H1 (cell line): ENCODE measurements at regions not wholly inside any gene's neighbourhood (a gene's known extent, or its start where the extent isn't known, plus 50 kb on each side); places are given as distances from the start of the nearest gene placed in this dataset.
A peak's percentile ranks its signal among the peaks of the same experiment; 100 is the strongest.

Experiments
- CTCF ChIA-PET: fragments of 300-600 bp; sonication (Branson Sonifier 250); formaldehyde crosslinking; loops from one replicate; lab custom pipeline; 2021; ENCODE audit not compliant: partially characterized antibody; lab: Charles Lee
- POLR2A ChIA-PET: fragments of 300-600 bp; sonication (Branson Sonifier 250); formaldehyde crosslinking; loops from one replicate; lab custom pipeline; 2021; ENCODE audit warnings: inconsistent platforms; ENCODE audit not compliant: partially characterized antibody; lab: Charles Lee
- DNase-seq, 2 experiments: peaks; one replicate each; pipeline versions ENCODE4 v3.0.0 to v3.0.0-alpha.2; 2010 to 2022; ENCODE audit warnings: low spot score in 2 of 2, low read depth in 1 of 2, mixed read lengths in 1 of 2
- FAIRE-seq: peaks from 2 replicates; lab custom pipeline; 2011; peaks lifted over from hg19 to GRCh38; lab: Jason Lieb, UNC
- H2AFZ ChIP-seq: 2 replicates; pipeline ENCODE4 v1.8.1; 2012; ENCODE audit warnings: low read length, inconsistent platforms
- H2AK5ac ChIP-seq: 2 replicates; pipeline ENCODE4 v1.6.1; 2013; ENCODE audit warnings: low read depth, low read length
- H2BK120ac ChIP-seq: replicated peaks from 2 replicates; pipeline ENCODE3; 2013; ENCODE audit warnings: low read depth, low read length, inconsistent platforms
- H2BK12ac ChIP-seq: 2 replicates; pipeline ENCODE4 v1.6.1; 2013; ENCODE audit warnings: low read depth, low read length
- H2BK15ac ChIP-seq: 2 replicates; pipeline ENCODE4 v1.6.1; 2013; ENCODE audit warnings: low read length
- H2BK20ac ChIP-seq: 2 replicates; pipeline ENCODE4 v1.6.1; 2013; ENCODE audit warnings: low read length
- H2BK5ac ChIP-seq: 2 replicates; pipeline ENCODE4 v1.6.1; 2013; ENCODE audit warnings: low read depth, low read length
- H3K14ac ChIP-seq: 2 replicates; pipeline ENCODE4 v1.6.1; 2013; ENCODE audit warnings: inconsistent platforms; ENCODE audit not compliant: insufficient read length
- H3K18ac ChIP-seq: 2 replicates; pipeline ENCODE4 v1.6.1; 2013; ENCODE audit warnings: low read length; ENCODE audit errors: extremely low read depth
- H3K23ac ChIP-seq: 2 replicates; pipeline ENCODE4 v1.6.1; 2013; ENCODE audit warnings: inconsistent platforms; ENCODE audit not compliant: insufficient read length
- H3K23me2 ChIP-seq: 2 replicates; pipeline ENCODE4 v1.6.1; 2013; ENCODE audit warnings: low read depth, low read length
- H3K27ac ChIP-seq: 2 replicates; pipeline ENCODE4 v1.6.1; 2011; ENCODE audit warnings: low read depth, low read length, inconsistent platforms
- H3K27me3 ChIP-seq, 4 experiments: replicated peaks in 1 of 4; 1 replicate in 1 of 4; 2 replicates in 3 of 4; pipeline versions ENCODE4 v1.6.1 to v1.8.1; 2011 to 2013; ENCODE audit warnings: low read length in 3 of 4, mild to moderate bottlenecking in 3 of 4, inconsistent platforms in 2 of 4, mixed read lengths in 2 of 4, moderate library complexity in 1 of 4; ENCODE audit not compliant: control insufficient read depth in 3 of 4, insufficient read depth in 3 of 4; ENCODE audit errors: extremely low read depth in 1 of 4
- H3K36me3 ChIP-seq, 4 experiments: 2 replicates each; pipeline versions ENCODE4 v1.6.1 to v1.8.1; 2011 to 2013; ENCODE audit warnings: mild to moderate bottlenecking in 4 of 4, low read length in 3 of 4, moderate library complexity in 2 of 4, control low read depth in 1 of 4, inconsistent platforms in 1 of 4; ENCODE audit not compliant: insufficient read depth in 4 of 4, control insufficient read depth in 2 of 4
- H3K4ac ChIP-seq: replicated peaks from 2 replicates; pipeline ENCODE3; 2013; ENCODE audit warnings: low read length, low read depth, mixed read lengths, inconsistent platforms; ENCODE audit not compliant: insufficient read length
- H3K4me1 ChIP-seq, 4 experiments: replicated peaks in 1 of 4; 1 replicate in 1 of 4; 2 replicates in 3 of 4; pipeline versions ENCODE4 v1.6.1 to v1.8.1; 2011 to 2013; ENCODE audit warnings: low read length in 3 of 4, inconsistent platforms in 2 of 4, mixed read lengths in 1 of 4; ENCODE audit not compliant: insufficient read depth in 4 of 4, control insufficient read depth in 3 of 4
- H3K4me2 ChIP-seq, 2 experiments: 2 replicates each; pipeline versions ENCODE4 v1.6.1 to v1.8.1; 2011 to 2013; ENCODE audit warnings: low read depth in 2 of 2, low read length in 2 of 2, control low read depth in 1 of 2, inconsistent platforms in 1 of 2, mild to moderate bottlenecking in 1 of 2; ENCODE audit not compliant: insufficient read depth in 1 of 2
- H3K4me3 ChIP-seq, 4 experiments: fragments of 200-600, 300-600 bp in 1 of 4; sonication (generic), shearing (Covaris generic), sonication (Bioruptor Twin) in 1 of 4; 2 replicates each; pipeline versions ENCODE4 v1.5.1 to v1.8.1; 2011 to 2016; ENCODE audit warnings: low read length in 4 of 4, low read depth in 3 of 4, control low read depth in 2 of 4, inconsistent platforms in 2 of 4, mild to moderate bottlenecking in 2 of 4, mixed read lengths in 1 of 4, moderate library complexity in 1 of 4; ENCODE audit not compliant: insufficient read depth in 2 of 4; ENCODE audit errors: extremely low read depth in 1 of 4
- H3K56ac ChIP-seq: replicated peaks from 2 replicates; pipeline ENCODE3; 2013; ENCODE audit warnings: low read depth, mild to moderate bottlenecking, mixed read lengths, low read length, inconsistent platforms; ENCODE audit not compliant: insufficient read length
- H3K79me1 ChIP-seq: 2 replicates; pipeline ENCODE4 v1.6.1; 2013; ENCODE audit warnings: low read depth, low read length, control low read depth
- H3K79me2 ChIP-seq, 2 experiments: 2 replicates each; pipeline versions ENCODE4 v1.6.1 to v1.8.1; 2012 to 2013; ENCODE audit warnings: low read length in 2 of 2, mild to moderate bottlenecking in 2 of 2, inconsistent platforms in 1 of 2; ENCODE audit not compliant: insufficient read depth in 2 of 2, control insufficient read depth in 1 of 2
- H3K9ac ChIP-seq, 4 experiments: replicated peaks in 1 of 4; 1 replicate in 1 of 4; 2 replicates in 3 of 4; pipeline versions ENCODE4 v1.6.1 to v1.8.1; 2011 to 2013; ENCODE audit warnings: low read depth in 3 of 4, low read length in 3 of 4, control low read depth in 2 of 4, mild to moderate bottlenecking in 2 of 4, moderate library complexity in 2 of 4, inconsistent platforms in 1 of 4; ENCODE audit errors: extremely low read depth in 1 of 4
- H3K9me3 ChIP-seq, 2 experiments: 2 replicates each; pipeline versions ENCODE4 v1.6.1 to v1.8.1; 2012 to 2013; ENCODE audit warnings: mild to moderate bottlenecking in 2 of 2, moderate library complexity in 2 of 2, control low read depth in 1 of 2, inconsistent platforms in 1 of 2, low read depth in 1 of 2, low read length in 1 of 2, mixed read lengths in 1 of 2; ENCODE audit not compliant: insufficient read depth in 2 of 2
- H4K20me1 ChIP-seq, 2 experiments: replicated peaks in 1 of 2; 2 replicates each; pipeline versions ENCODE3 to v1.8.1; 2011 to 2013; ENCODE audit warnings: inconsistent platforms in 2 of 2, low read length in 2 of 2, mild to moderate bottlenecking in 1 of 2; ENCODE audit not compliant: insufficient read depth in 2 of 2, control insufficient read depth in 1 of 2
- H4K5ac ChIP-seq: 2 replicates; pipeline ENCODE4 v1.6.1; 2013; ENCODE audit warnings: low read length, low read depth, mixed read lengths, inconsistent platforms; ENCODE audit not compliant: insufficient read length
- H4K8ac ChIP-seq: 2 replicates; pipeline ENCODE4 v1.8.0; 2013; ENCODE audit warnings: mild to moderate bottlenecking, moderate library complexity, low read length, inconsistent platforms; ENCODE audit not compliant: insufficient read depth; ENCODE audit errors: extremely low read depth
- H4K91ac ChIP-seq: replicated peaks from 2 replicates; pipeline ENCODE3; 2013; ENCODE audit warnings: low read length, mixed read lengths, inconsistent platforms; ENCODE audit not compliant: insufficient read length
- ASH2L ChIP-seq: fragments of 200-600, 300-600 bp; sonication (generic); IDR thresholded peaks from one replicate; pipeline ENCODE4 v1.7.1; 2017; ENCODE audit warnings: low read length
- BCL11A ChIP-seq, 2 experiments: IDR thresholded peaks; one replicate each; pipeline ENCODE4 v1.6.1; 2011; ENCODE audit warnings: low read depth in 2 of 2, low read length in 2 of 2, mild to moderate bottlenecking in 2 of 2
- CBX5 ChIP-seq: fragments of 300-800, 300-1000 bp; sonication (generic); IDR thresholded peaks from 2 replicates; pipeline ENCODE4 v1.7.1; 2016; ENCODE audit warnings: antibody characterized with exemption, low read length, low read depth
- CREB1 ChIP-seq: IDR thresholded peaks from 2 replicates; pipeline ENCODE4 v1.6.1; 2012; ENCODE audit warnings: inconsistent platforms
- EP300 ChIP-seq, 2 experiments: IDR thresholded peaks; 1 replicate in 1 of 2; 2 replicates in 1 of 2; pipeline ENCODE4 v1.6.1; 2011 to 2012; ENCODE audit warnings: low read depth in 2 of 2, low read length in 2 of 2, mild to moderate bottlenecking in 2 of 2, borderline replicate concordance in 1 of 2, inconsistent platforms in 1 of 2, moderate library complexity in 1 of 2
- GTF2F1 ChIP-seq: IDR thresholded peaks from 2 replicates; pipeline ENCODE4 v1.6.1; 2012; ENCODE audit warnings: low read depth, low read length, improper control_type of control experiment, borderline replicate concordance
- JUND ChIP-seq: IDR thresholded peaks from 2 replicates; pipeline ENCODE4 v1.6.1; 2011; ENCODE audit warnings: mild to moderate bottlenecking, improper control_type of control experiment, low read length
- RFX5 ChIP-seq: IDR thresholded peaks from 2 replicates; pipeline ENCODE4 v1.6.1; 2011; ENCODE audit warnings: low read depth, low read length, improper control_type of control experiment, borderline replicate concordance
- RNF2 ChIP-seq: fragments of 200-900, 300-1000 bp; sonication (generic); IDR thresholded peaks from 2 replicates; pipeline ENCODE4 v1.7.1; 2016; ENCODE audit warnings: borderline replicate concordance, low read depth, mild to moderate bottlenecking, antibody characterized with exemption, low read length; ENCODE audit not compliant: poor library complexity, severe bottlenecking; ENCODE audit errors: missing control alignments
- RXRA ChIP-seq: IDR thresholded peaks from 2 replicates; pipeline ENCODE4 v1.6.1; 2011; ENCODE audit warnings: low read depth, mild to moderate bottlenecking, low read length, moderate library complexity; ENCODE audit not compliant: insufficient read depth
- TBP ChIP-seq: IDR thresholded peaks from 2 replicates; pipeline ENCODE4 v1.6.1; 2011; ENCODE audit warnings: low read depth, low read length, improper control_type of control experiment
- TEAD4 ChIP-seq: IDR thresholded peaks from 2 replicates; pipeline ENCODE4 v1.6.1; 2012; ENCODE audit warnings: low read depth, low read length, inconsistent platforms, mixed read lengths
- ZNF274 ChIP-seq: IDR thresholded peaks from 2 replicates; pipeline ENCODE4 v1.7.0; 2012; ENCODE audit warnings: low read length, borderline replicate concordance; ENCODE audit errors: extremely low read depth
- WGBS, 2 experiments: shearing (Covaris generic) in 1 of 2; methylation state at CpG; one replicate each; pipeline versions ENCODE4 v1.1.6 to v1.1.7; 2013 to 2015; ENCODE audit warnings: low lambda C conversion rate in 2 of 2, mixed read lengths in 2 of 2, inconsistent platforms in 1 of 2, low coverage in 1 of 2, missing lambda C conversion rate in 1 of 2; ENCODE audit not compliant: insufficient replicate concordance in 2 of 2, insufficient coverage in 1 of 2, insufficient read length in 1 of 2; ENCODE audit errors: extremely low coverage in 1 of 2, missing lambda C conversion rate in 1 of 2; 5-methylcytosine and 5-hydroxymethylcytosine counted together
- TF ChIP-seq, protein P1 (sequence below): IDR thresholded peaks from 2 replicates; pipeline ENCODE4 v1.6.1; 2012; ENCODE audit warnings: inconsistent platforms

DNA sequence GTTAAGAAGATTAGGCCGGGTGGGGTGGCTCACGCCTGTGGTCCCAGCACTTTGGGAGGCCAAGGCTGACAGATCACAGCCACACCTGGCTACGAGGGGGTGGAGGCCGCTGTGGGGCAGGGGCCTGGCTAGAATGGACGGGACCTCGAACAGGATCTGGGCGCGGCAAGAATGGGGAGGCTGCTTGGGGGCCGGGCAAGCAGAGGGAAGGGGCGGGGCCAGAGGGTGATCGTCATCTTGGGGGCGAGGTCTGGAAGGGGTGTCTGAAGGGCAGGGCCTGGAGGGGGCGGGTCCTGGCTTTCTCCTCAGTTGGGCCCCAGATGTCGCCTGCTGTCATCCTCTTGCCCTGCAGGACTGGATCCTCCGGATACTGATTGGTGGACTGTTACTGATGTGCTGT is 57.3 kb upstream of the ENPEP start:
- no peak overlapping the region for H2BK120ac ChIP-seq
- H3K18ac ChIP-seq = no peak overlapping the region
- no peak overlapping the region for H2AFZ ChIP-seq
- DNase-seq (peak in 1 of 2 experiments; percentile 68), FAIRE-seq (no peak)
- ChIA-PET POLR2A (no interaction called here), CTCF (no interaction called here)
- no peak overlapping the region for H4K5ac ChIP-seq
- WGBS, 2 experiments = 91% methylated on average over 13 of the region's 15 CpGs; no CpG with 5 or more reads in 1 of the 2 experiments
- no peak overlapping the region for H4K8ac ChIP-seq
- no peak overlapping the region for H2BK20ac ChIP-seq
- H3K4me2 ChIP-seq = no peak overlapping the region
- H3K79me1 ChIP-seq = no peaks in the 10 kb centered on the region
- H3K9ac ChIP-seq = no peak overlapping the region
- no peaks in the 10 kb centered on the region for H4K20me1 ChIP-seq
- H3K4ac ChIP-seq = no peak overlapping the region
- no peaks in the 10 kb centered on the region for H3K36me3 ChIP-seq
- H2BK15ac ChIP-seq = no peak overlapping the region
- peaks cover 2 to 9% (median 4%) of the 10 kb centered on the region in 4 experiments; a peak in 4 of 7 replicates for H3K27me3 ChIP-seq
- no peaks in the 10 kb centered on the region; a peak in 1 of 4 replicates for H3K9me3 ChIP-seq
- no peak overlapping the region for H3K4me3 ChIP-seq
- no peaks in the 10 kb centered on the region for H3K4me1 ChIP-seq
- H3K27ac ChIP-seq = no peak overlapping the region
- no peak overlapping the region for H3K23ac ChIP-seq
- H2BK5ac ChIP-seq = no peak overlapping the region
- H3K56ac ChIP-seq = no peak overlapping the region
- no peaks in the 10 kb centered on the region for H3K23me2 ChIP-seq
- H3K14ac ChIP-seq = no peak overlapping the region
- no peak overlapping the region for H2BK12ac ChIP-seq
- H3K79me2 ChIP-seq = no peaks in the 10 kb centered on the region
- H4K91ac ChIP-seq = no peak overlapping the region
- H2AK5ac ChIP-seq = no peak overlapping the region
- TF ChIP-seq GTF2F1 (no peak), BCL11A (IDR thresholded peaks at IDR 0.05; ENCODE audit: low read depth in 2 of 2, low read length in 2 of 2) (no peak), TEAD4 (no peak), CREB1 (no peak), JUND (no peak), RNF2 (no peak), ASH2L (no peak), TBP (no peak), RFX5 (no peak), CBX5 (no peak), RXRA (no peak), ZNF274 (no peak), EP300 (IDR thresholded peaks at IDR 0.05; ENCODE audit: borderline replicate concordance in 1 of 2, low read depth in 2 of 2, low read length in 2 of 2) (no peak)
- TF ChIP-seq, protein P1, sequence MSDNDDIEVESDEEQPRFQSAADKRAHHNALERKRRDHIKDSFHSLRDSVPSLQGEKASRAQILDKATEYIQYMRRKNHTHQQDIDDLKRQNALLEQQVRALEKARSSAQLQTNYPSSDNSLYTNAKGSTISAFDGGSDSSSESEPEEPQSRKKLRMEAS = no peak
